ENCODE measurements at regions not wholly inside any gene's neighbourhood (a gene's known extent, or its start where the extent isn't known, plus 50 kb on each side); places are given as distances from the start of the nearest gene placed in this dataset.

- Histone ChIP-seq H3K36me3 (ENCODE audit: control insufficient read depth in 2 of 3, insufficient read depth in 3 of 3, low read length in 3 of 3) (no peaks in the 10 kb centered on the region), H3K27ac (ENCODE audit: low read depth in 2 of 2, low read length in 2 of 2) (no peak overlapping the region), H3K4me1 (ENCODE audit: control insufficient read depth in 2 of 3, insufficient read depth in 2 of 3, low read depth in 1 of 3, low read length in 3 of 3) (no peaks in the 10 kb centered on the region), H3K9ac (ENCODE audit: low read length in 3 of 3) (no peak overlapping the region), H3K27me3 (ENCODE audit: control insufficient read depth, insufficient read depth, low read length) (no peaks in the 10 kb centered on the region), H3K9me3 (ENCODE audit: control insufficient read depth in 2 of 3, insufficient read depth in 1 of 3, low read length in 3 of 3) (no peaks in the 10 kb centered on the region), H3K4me3 (ENCODE audit: low read length in 3 of 3) (no peak overlapping the region)
- TF ChIP-seq, protein P1, sequence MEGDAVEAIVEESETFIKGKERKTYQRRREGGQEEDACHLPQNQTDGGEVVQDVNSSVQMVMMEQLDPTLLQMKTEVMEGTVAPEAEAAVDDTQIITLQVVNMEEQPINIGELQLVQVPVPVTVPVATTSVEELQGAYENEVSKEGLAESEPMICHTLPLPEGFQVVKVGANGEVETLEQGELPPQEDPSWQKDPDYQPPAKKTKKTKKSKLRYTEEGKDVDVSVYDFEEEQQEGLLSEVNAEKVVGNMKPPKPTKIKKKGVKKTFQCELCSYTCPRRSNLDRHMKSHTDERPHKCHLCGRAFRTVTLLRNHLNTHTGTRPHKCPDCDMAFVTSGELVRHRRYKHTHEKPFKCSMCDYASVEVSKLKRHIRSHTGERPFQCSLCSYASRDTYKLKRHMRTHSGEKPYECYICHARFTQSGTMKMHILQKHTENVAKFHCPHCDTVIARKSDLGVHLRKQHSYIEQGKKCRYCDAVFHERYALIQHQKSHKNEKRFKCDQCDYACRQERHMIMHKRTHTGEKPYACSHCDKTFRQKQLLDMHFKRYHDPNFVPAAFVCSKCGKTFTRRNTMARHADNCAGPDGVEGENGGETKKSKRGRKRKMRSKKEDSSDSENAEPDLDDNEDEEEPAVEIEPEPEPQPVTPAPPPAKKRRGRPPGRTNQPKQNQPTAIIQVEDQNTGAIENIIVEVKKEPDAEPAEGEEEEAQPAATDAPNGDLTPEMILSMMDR (IDR thresholded peaks at IDR 0.05; ENCODE audit: borderline replicate concordance, extremely low read depth, insufficient read depth): no peak
- intact Hi-C loops (cut with DNase I): no loop called here
- DNase-seq (no peak), FAIRE-seq (no peak)
Measured at GRCh38 chr3:6260551-6261191, 600.2 kb upstream of the GRM7 start.

- H3K4me3 ChIP-seq (ENCODE audit: low read length in 3 of 3): no peak overlapping the region
- no peak for FAIRE-seq
- no peak for DNase-seq
- no peaks in the 10 kb centered on the region for H3K4me1 ChIP-seq (ENCODE audit: control insufficient read depth in 2 of 3, insufficient read depth in 2 of 3, low read depth in 1 of 3, low read length in 3 of 3)
- H3K27ac ChIP-seq (ENCODE audit: low read depth in 2 of 2, low read length in 2 of 2): no peak overlapping the region
- TF ChIP-seq, protein P1 (IDR thresholded peaks at IDR 0.05; ENCODE audit: borderline replicate concordance, extremely low read depth, insufficient read depth): no peak
- H3K27me3 ChIP-seq (ENCODE audit: control insufficient read depth, insufficient read depth, low read length): no peaks in the 10 kb centered on the region
- intact Hi-C loops (cut with DNase I): no loop called here
- H3K36me3 ChIP-seq (ENCODE audit: control insufficient read depth in 2 of 3, insufficient read depth in 3 of 3, low read length in 3 of 3): no peaks in the 10 kb centered on the region
- no peak overlapping the region for H3K9ac ChIP-seq (ENCODE audit: low read length in 3 of 3)
- no peaks in the 10 kb centered on the region for H3K9me3 ChIP-seq (ENCODE audit: control insufficient read depth in 2 of 3, insufficient read depth in 1 of 3, low read length in 3 of 3)
Measured at GRCh38 chr3:6262010-6262409, 598.9 kb upstream of the GRM7 start.

DNA sequence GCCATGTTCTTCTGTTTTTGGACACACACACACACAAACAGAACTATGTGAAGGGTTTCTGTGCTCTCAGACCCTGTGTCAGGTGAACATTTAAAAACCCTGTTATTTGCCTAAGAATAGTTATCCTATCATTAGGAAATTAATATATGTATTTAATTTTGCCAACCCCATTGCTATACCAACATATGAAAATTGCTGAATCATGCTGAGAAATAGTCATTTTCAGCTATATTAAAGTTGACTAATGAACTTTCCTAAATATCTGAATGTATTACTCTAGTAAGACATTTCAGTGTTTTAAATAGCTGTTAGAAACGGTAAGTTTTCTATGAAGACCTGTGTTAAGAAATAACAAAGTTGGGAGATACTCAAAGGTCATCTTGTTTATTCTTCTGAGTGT is 596.9 kb upstream of the GRM7 start:
- TF ChIP-seq, protein P1 (IDR thresholded peaks at IDR 0.05; ENCODE audit: borderline replicate concordance, extremely low read depth, insufficient read depth): no peak
- no peak overlapping the region for H3K27ac ChIP-seq (ENCODE audit: low read depth in 2 of 2, low read length in 2 of 2)
- DNase-seq: no peak
- H3K4me3 ChIP-seq (ENCODE audit: low read length in 3 of 3): no peak overlapping the region
- intact Hi-C loops (cut with DNase I): no loop called here
- no peaks in the 10 kb centered on the region for H3K4me1 ChIP-seq (ENCODE audit: control insufficient read depth in 2 of 3, insufficient read depth in 2 of 3, low read depth in 1 of 3, low read length in 3 of 3)
- H3K9me3 ChIP-seq (ENCODE audit: control insufficient read depth in 2 of 3, insufficient read depth in 1 of 3, low read length in 3 of 3): no peaks in the 10 kb centered on the region
- no peak for FAIRE-seq
- H3K36me3 ChIP-seq (ENCODE audit: control insufficient read depth in 2 of 3, insufficient read depth in 3 of 3, low read length in 3 of 3): no peaks in the 10 kb centered on the region
- no peak overlapping the region for H3K9ac ChIP-seq (ENCODE audit: low read length in 3 of 3)
- H3K27me3 ChIP-seq (ENCODE audit: control insufficient read depth, insufficient read depth, low read length): no peaks in the 10 kb centered on the region

DNA sequence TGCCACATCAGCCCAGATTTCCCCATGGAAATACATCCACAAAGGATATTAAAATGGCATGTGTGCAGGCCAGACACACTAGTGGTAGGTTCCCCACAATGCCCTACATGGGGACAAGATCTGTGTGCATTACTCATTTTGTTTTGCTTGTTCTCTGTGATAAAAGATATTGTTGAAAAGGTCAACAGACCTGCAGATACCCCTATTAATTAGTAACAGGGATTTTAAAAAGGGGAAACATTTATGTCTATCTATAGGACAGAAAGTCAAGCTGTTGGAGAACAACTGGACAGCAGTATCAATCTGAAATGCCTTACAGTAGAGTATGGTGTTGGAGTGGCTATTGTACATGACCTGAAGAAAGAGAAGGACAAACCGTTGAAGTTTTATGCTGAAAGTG is 596.0 kb upstream of the GRM7 start:
- H3K9me3 ChIP-seq (ENCODE audit: control insufficient read depth in 2 of 3, insufficient read depth in 1 of 3, low read length in 3 of 3): no peaks in the 10 kb centered on the region
- H3K9ac ChIP-seq (ENCODE audit: low read length in 3 of 3): no peak overlapping the region
- H3K4me1 ChIP-seq (ENCODE audit: control insufficient read depth in 2 of 3, insufficient read depth in 2 of 3, low read depth in 1 of 3, low read length in 3 of 3): no peaks in the 10 kb centered on the region
- H3K36me3 ChIP-seq (ENCODE audit: control insufficient read depth in 2 of 3, insufficient read depth in 3 of 3, low read length in 3 of 3): no peaks in the 10 kb centered on the region
- intact Hi-C loops (cut with DNase I): no loop called here
- DNase-seq (no peak), FAIRE-seq (no peak)
- TF ChIP-seq, protein P1 (IDR thresholded peaks at IDR 0.05; ENCODE audit: borderline replicate concordance, extremely low read depth, insufficient read depth): no peak
- no peak overlapping the region for H3K27ac ChIP-seq (ENCODE audit: low read depth in 2 of 2, low read length in 2 of 2)
- no peaks in the 10 kb centered on the region for H3K27me3 ChIP-seq (ENCODE audit: control insufficient read depth, insufficient read depth, low read length)
- H3K4me3 ChIP-seq (ENCODE audit: low read length in 3 of 3): no peak overlapping the region

Data from kidney (tissue), 13 donors.